GM23338 (cell line): ENCODE measurements at regions not wholly inside any gene's neighbourhood (a gene's known extent, or its start where the extent isn't known, plus 50 kb on each side); places are given as distances from the start of the nearest gene placed in this dataset.

ENCODE experiments used
- ATAC-seq: fragments of 200-7000 bp; cut with Tn5 transposase; 3 replicates; pipeline ENCODE4 v1.9.1; 2020
- DNase-seq: peaks from one replicate; pipeline ENCODE4 v3.0.0-alpha.2; 2015; ENCODE audit warnings: low spot score
- H2AFZ ChIP-seq: fragments of 200-600 bp; sonication (generic); 2 replicates; pipeline ENCODE4 v1.8.0; 2016; ENCODE audit warnings: antibody characterized with exemption, mild to moderate bottlenecking, moderate library complexity
- H3F3A ChIP-seq: fragments of 200-600 bp; sonication (generic); replicated peaks from 2 replicates; pipeline ENCODE4 v1.8.0; 2017; ENCODE audit warnings: antibody characterized with exemption, mixed run types, low read depth
- H3K27ac ChIP-seq: fragments of 200-600 bp; sonication (generic); 2 replicates; pipeline ENCODE4 v1.6.1; 2016; ENCODE audit warnings: low read depth
- H3K27me3 ChIP-seq: fragments of 200-600 bp; sonication (generic); 2 replicates; pipeline ENCODE4 v1.8.0; 2016; ENCODE audit warnings: mild to moderate bottlenecking, mixed run types, moderate library complexity; ENCODE audit not compliant: insufficient read depth
- H3K36me3 ChIP-seq: fragments of 200-600 bp; sonication (generic); 2 replicates; pipeline ENCODE4 v1.8.0; 2016; ENCODE audit warnings: mild to moderate bottlenecking; ENCODE audit not compliant: insufficient read depth
- H3K4me1 ChIP-seq: fragments of 200-600 bp; sonication (generic); 2 replicates; pipeline ENCODE4 v1.8.0; 2016; ENCODE audit warnings: mild to moderate bottlenecking, moderate library complexity; ENCODE audit not compliant: insufficient read depth
- H3K4me2 ChIP-seq: fragments of 200-600 bp; sonication (generic); 2 replicates; pipeline ENCODE4 v1.7.1; 2017; ENCODE audit warnings: mixed run types
- H3K4me3 ChIP-seq: fragments of 200-600 bp; sonication (generic); 2 replicates; pipeline ENCODE4 v1.6.1; 2016; ENCODE audit warnings: mixed run types
- H3K79me2 ChIP-seq: fragments of 200-600 bp; sonication (generic); replicated peaks from 2 replicates; pipeline ENCODE4 v1.8.0; 2017; ENCODE audit warnings: mild to moderate bottlenecking; ENCODE audit not compliant: insufficient read depth
- H3K9me2 ChIP-seq: fragments of 200-600 bp; sonication (generic); 2 replicates; pipeline ENCODE4 v1.8.0; 2017; ENCODE audit not compliant: insufficient read depth
- H4K20me1 ChIP-seq: fragments of 200-600 bp; sonication (generic); replicated peaks from 2 replicates; pipeline ENCODE4 v1.8.0; 2017; ENCODE audit warnings: mild to moderate bottlenecking; ENCODE audit not compliant: insufficient read depth
- H3K27ac Mint-ChIP-seq: 2 replicates; pipeline ENCODE4 v1.8.0; 2020; ENCODE audit warnings: inconsistent platforms, mild to moderate bottlenecking, moderate library complexity, mixed read lengths
- H3K27me3 Mint-ChIP-seq: 3 replicates; pipeline ENCODE4 v1.8.0; 2022; ENCODE audit warnings: low read depth, mild to moderate bottlenecking, moderate library complexity, mixed read lengths, inconsistent platforms; ENCODE audit not compliant: insufficient read depth, poor library complexity
- H3K36me3 Mint-ChIP-seq: 3 replicates; pipeline ENCODE4 v1.8.0; 2021; ENCODE audit warnings: low read depth, mild to moderate bottlenecking, inconsistent platforms, moderate library complexity, mixed read lengths
- H3K4me1 Mint-ChIP-seq: 3 replicates; pipeline ENCODE4 v1.8.0; 2020; ENCODE audit warnings: mild to moderate bottlenecking, inconsistent platforms, mixed read lengths
- H3K4me3 Mint-ChIP-seq: 3 replicates; pipeline ENCODE4 v1.8.0; 2021; ENCODE audit warnings: moderate library complexity, mild to moderate bottlenecking, inconsistent platforms, mixed read lengths
- H3K9me3 Mint-ChIP-seq: 3 replicates; pipeline ENCODE4 v1.8.0; 2020; ENCODE audit warnings: moderate library complexity, mild to moderate bottlenecking, inconsistent platforms, mixed read lengths
- CREB1 ChIP-seq: fragments of 250-450 bp; sonication (Bioruptor Pico); IDR thresholded peaks from 2 replicates; pipeline ENCODE4 v1.5.0; 2020; ENCODE audit warnings: low read depth, mild to moderate bottlenecking, moderate library complexity
- ETS1 ChIP-seq: IDR thresholded peaks from 2 replicates; pipeline ENCODE4 v1.6.1; 2016; ENCODE audit warnings: antibody characterized with exemption
- EZH2phosphoT487 ChIP-seq: fragments of 200-600 bp; sonication (generic); IDR thresholded peaks from one replicate; pipeline ENCODE4 v1.8.1; 2018; ENCODE audit warnings: antibody characterized with exemption; ENCODE audit not compliant: unreplicated experiment
- JUNB ChIP-seq: IDR thresholded peaks from one replicate; pipeline ENCODE4 v1.6.1; 2016; ENCODE audit warnings: antibody characterized with exemption; ENCODE audit not compliant: unreplicated experiment
- NANOG ChIP-seq: IDR thresholded peaks from 2 replicates; pipeline ENCODE4 v1.6.1; 2016; ENCODE audit warnings: antibody characterized with exemption, borderline replicate concordance
- POLR2AphosphoS5 ChIP-seq: IDR thresholded peaks from 2 replicates; pipeline ENCODE4 v1.6.1; 2016; ENCODE audit warnings: antibody characterized with exemption, low read depth
- REST ChIP-seq: IDR thresholded peaks from one replicate; pipeline ENCODE4 v1.6.1; 2018; ENCODE audit warnings: antibody characterized with exemption; ENCODE audit not compliant: unreplicated experiment
- STAT1 ChIP-seq: IDR thresholded peaks from one replicate; pipeline ENCODE4 v1.6.1; 2016; ENCODE audit warnings: antibody characterized with exemption; ENCODE audit not compliant: unreplicated experiment
- ZNF114 ChIP-seq: fragments of 250-450 bp; sonication (Bioruptor Pico); IDR thresholded peaks from 2 replicates; pipeline ENCODE4 v1.5.0; 2020; ENCODE audit warnings: mild to moderate bottlenecking, moderate library complexity
- TF ChIP-seq, protein P1 (sequence below): fragments of 250-450 bp; sonication (Bioruptor Pico); IDR thresholded peaks from 2 replicates; pipeline ENCODE4 v1.5.0; 2020; ENCODE audit warnings: mild to moderate bottlenecking, moderate library complexity

GRCh38 chr9:93813221-93814076, 141.7 kb downstream of the BARX1 start:
- H3K4me3 ChIP-seq: no peak overlapping the region
- no peak overlapping the region for H3K27ac ChIP-seq
- H3K4me1 ChIP-seq: no peaks in the 10 kb centered on the region; the same call in 1 of the 2 replicates
- H3K4me2 ChIP-seq: no peak overlapping the region
- no peaks in the 10 kb centered on the region for H3K36me3 ChIP-seq
- no peaks in the 10 kb centered on the region for H3K79me2 ChIP-seq
- no peaks in the 10 kb centered on the region for H3K36me3 Mint-ChIP-seq
- H3K4me3 Mint-ChIP-seq: no peak overlapping the region
- TF ChIP-seq REST (no peak), POLR2AphosphoS5 (no peak), JUNB (no peak), NANOG (no peak)
- H3F3A ChIP-seq: no peaks in the 10 kb centered on the region
- no peaks in the 10 kb centered on the region for H3K9me2 ChIP-seq
- H3K27ac Mint-ChIP-seq: no peak overlapping the region
- no peaks in the 10 kb centered on the region for H4K20me1 ChIP-seq
- peaks cover 32% of the 10 kb centered on the region for H3K4me1 Mint-ChIP-seq
- no peak for ATAC-seq
- no peaks in the 10 kb centered on the region for H3K27me3 ChIP-seq
- no peaks in the 10 kb centered on the region for H3K9me3 Mint-ChIP-seq
- peaks cover 12% of the 10 kb centered on the region for H3K27me3 Mint-ChIP-seq
- H2AFZ ChIP-seq: no peak overlapping the region
- DNase-seq: no peak

- no peaks in the 10 kb centered on the region for H3K27me3 ChIP-seq
- no peaks in the 10 kb centered on the region for H3K79me2 ChIP-seq
- H3K9me2 ChIP-seq: no peaks in the 10 kb centered on the region
- H3K27ac ChIP-seq: no peak overlapping the region
- Mint-ChIP-seq H3K36me3 (no peaks in the 10 kb centered on the region), H3K4me3 (no peak overlapping the region), H3K27ac (no peak overlapping the region), H3K9me3 (no peaks in the 10 kb centered on the region), H3K27me3 (peaks cover 12% of the 10 kb centered on the region), H3K4me1 (peaks cover 37% of the 10 kb centered on the region)
- DNase-seq (no peak), ATAC-seq (no peak)
- H3K4me1 ChIP-seq: no peaks in the 10 kb centered on the region; the same call in 1 of the 2 replicates
- no peaks in the 10 kb centered on the region for H3F3A ChIP-seq
- no peak overlapping the region for H2AFZ ChIP-seq
- no peaks in the 10 kb centered on the region for H4K20me1 ChIP-seq
- no peaks in the 10 kb centered on the region for H3K36me3 ChIP-seq
- H3K4me3 ChIP-seq: no peak overlapping the region
- no peak overlapping the region for H3K4me2 ChIP-seq
- no peak for TF ChIP-seq EZH2phosphoT487
- no peak for TF ChIP-seq STAT1
- no peak for TF ChIP-seq POLR2AphosphoS5
- TF ChIP-seq ZNF114 (CRISPR knock-in tag): no peak
- no peak for TF ChIP-seq ETS1
- TF ChIP-seq JUNB: no peak
- no peak for TF ChIP-seq CREB1
- TF ChIP-seq, protein P1, sequence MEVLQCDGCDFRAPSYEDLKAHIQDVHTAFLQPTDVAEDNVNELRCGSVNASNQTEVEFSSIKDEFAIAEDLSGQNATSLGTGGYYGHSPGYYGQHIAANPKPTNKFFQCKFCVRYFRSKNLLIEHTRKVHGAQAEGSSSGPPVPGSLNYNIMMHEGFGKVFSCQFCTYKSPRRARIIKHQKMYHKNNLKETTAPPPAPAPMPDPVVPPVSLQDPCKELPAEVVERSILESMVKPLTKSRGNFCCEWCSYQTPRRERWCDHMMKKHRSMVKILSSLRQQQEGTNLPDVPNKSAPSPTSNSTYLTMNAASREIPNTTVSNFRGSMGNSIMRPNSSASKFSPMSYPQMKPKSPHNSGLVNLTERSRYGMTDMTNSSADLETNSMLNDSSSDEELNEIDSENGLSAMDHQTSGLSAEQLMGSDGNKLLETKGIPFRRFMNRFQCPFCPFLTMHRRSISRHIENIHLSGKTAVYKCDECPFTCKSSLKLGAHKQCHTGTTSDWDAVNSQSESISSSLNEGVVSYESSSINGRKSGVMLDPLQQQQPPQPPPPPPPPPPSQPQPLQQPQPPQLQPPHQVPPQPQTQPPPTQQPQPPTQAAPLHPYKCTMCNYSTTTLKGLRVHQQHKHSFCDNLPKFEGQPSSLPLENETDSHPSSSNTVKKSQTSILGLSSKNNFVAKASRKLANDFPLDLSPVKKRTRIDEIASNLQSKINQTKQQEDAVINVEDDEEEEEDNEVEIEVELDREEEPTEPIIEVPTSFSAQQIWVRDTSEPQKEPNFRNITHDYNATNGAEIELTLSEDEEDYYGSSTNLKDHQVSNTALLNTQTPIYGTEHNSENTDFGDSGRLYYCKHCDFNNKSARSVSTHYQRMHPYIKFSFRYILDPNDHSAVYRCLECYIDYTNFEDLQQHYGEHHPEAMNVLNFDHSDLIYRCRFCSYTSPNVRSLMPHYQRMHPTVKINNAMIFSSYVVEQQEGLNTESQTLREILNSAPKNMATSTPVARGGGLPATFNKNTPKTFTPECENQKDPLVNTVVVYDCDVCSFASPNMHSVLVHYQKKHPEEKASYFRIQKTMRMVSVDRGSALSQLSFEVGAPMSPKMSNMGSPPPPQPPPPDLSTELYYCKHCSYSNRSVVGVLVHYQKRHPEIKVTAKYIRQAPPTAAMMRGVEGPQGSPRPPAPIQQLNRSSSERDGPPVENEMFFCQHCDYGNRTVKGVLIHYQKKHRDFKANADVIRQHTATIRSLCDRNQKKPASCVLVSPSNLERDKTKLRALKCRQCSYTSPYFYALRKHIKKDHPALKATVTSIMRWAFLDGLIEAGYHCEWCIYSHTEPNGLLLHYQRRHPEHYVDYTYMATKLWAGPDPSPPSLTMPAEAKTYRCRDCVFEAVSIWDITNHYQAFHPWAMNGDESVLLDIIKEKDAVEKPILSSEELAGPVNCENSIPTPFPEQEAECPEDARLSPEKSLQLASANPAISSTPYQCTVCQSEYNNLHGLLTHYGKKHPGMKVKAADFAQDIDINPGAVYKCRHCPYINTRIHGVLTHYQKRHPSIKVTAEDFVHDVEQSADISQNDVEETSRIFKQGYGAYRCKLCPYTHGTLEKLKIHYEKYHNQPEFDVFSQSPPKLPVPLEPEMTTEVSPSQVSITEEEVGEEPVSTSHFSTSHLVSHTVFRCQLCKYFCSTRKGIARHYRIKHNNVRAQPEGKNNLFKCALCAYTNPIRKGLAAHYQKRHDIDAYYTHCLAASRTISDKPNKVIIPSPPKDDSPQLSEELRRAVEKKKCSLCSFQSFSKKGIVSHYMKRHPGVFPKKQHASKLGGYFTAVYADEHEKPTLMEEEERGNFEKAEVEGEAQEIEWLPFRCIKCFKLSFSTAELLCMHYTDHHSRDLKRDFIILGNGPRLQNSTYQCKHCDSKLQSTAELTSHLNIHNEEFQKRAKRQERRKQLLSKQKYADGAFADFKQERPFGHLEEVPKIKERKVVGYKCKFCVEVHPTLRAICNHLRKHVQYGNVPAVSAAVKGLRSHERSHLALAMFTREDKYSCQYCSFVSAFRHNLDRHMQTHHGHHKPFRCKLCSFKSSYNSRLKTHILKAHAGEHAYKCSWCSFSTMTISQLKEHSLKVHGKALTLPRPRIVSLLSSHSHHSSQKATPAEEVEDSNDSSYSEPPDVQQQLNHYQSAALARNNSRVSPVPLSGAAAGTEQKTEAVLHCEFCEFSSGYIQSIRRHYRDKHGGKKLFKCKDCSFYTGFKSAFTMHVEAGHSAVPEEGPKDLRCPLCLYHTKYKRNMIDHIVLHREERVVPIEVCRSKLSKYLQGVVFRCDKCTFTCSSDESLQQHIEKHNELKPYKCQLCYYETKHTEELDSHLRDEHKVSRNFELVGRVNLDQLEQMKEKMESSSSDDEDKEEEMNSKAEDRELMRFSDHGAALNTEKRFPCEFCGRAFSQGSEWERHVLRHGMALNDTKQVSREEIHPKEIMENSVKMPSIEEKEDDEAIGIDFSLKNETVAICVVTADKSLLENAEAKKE (CRISPR knock-in tag): no peak
Observed at GRCh38 chr9:93812410-93812668, 142.8 kb downstream of the BARX1 start.
